GM23248 (cell line): ENCODE measurements at regions not wholly inside any gene's neighbourhood (a gene's known extent, or its start where the extent isn't known, plus 50 kb on each side); places are given as distances from the start of the nearest gene placed in this dataset.

Experiments used
- DNase-seq: peaks from one replicate; pipeline ENCODE4 v3.0.0-alpha.2; 2015
- H2AFZ ChIP-seq: fragments of 200-600 bp; sonication (generic); 2 replicates; pipeline ENCODE4 v1.6.1; 2016; ENCODE audit warnings: antibody characterized with exemption
- H3F3A ChIP-seq: fragments of 200-600 bp; sonication (generic); 2 replicates; pipeline ENCODE4 v1.6.1; 2016; ENCODE audit warnings: mild to moderate bottlenecking, antibody characterized with exemption, mixed run types; ENCODE audit not compliant: insufficient read depth
- H3K27ac ChIP-seq: fragments of 200-600 bp; sonication (generic); 2 replicates; pipeline ENCODE4 v1.5.1; 2016; ENCODE audit warnings: mild to moderate bottlenecking
- H3K27me3 ChIP-seq: fragments of 200-600 bp; sonication (generic); replicated peaks from 2 replicates; pipeline ENCODE4 v1.6.1; 2016; ENCODE audit warnings: mild to moderate bottlenecking; ENCODE audit not compliant: insufficient read depth
- H3K36me3 ChIP-seq: fragments of 200-600 bp; sonication (generic); 2 replicates; pipeline ENCODE4 v1.6.1; 2016; ENCODE audit warnings: low read depth, mild to moderate bottlenecking
- H3K4me1 ChIP-seq: fragments of 200-600 bp; sonication (generic); 2 replicates; pipeline ENCODE4 v1.6.1; 2016; ENCODE audit warnings: mild to moderate bottlenecking; ENCODE audit not compliant: insufficient read depth
- H3K4me2 ChIP-seq: fragments of 200-600 bp; sonication (generic); one replicate; pipeline ENCODE4 v1.6.1; 2016; ENCODE audit warnings: mild to moderate bottlenecking; ENCODE audit not compliant: unreplicated experiment
- H3K4me3 ChIP-seq: fragments of 200-600 bp; sonication (generic); 2 replicates; pipeline ENCODE4 v1.5.1; 2016; ENCODE audit warnings: mild to moderate bottlenecking
- H3K79me2 ChIP-seq: fragments of 200-600 bp; sonication (generic); 2 replicates; pipeline ENCODE4 v1.6.1; 2016; ENCODE audit warnings: mild to moderate bottlenecking; ENCODE audit not compliant: insufficient read depth
- H3K9ac ChIP-seq: fragments of 200-600 bp; sonication (generic); 2 replicates; pipeline ENCODE4 v1.6.1; 2016; ENCODE audit warnings: mild to moderate bottlenecking
- H3K9me2 ChIP-seq: fragments of 200-600 bp; sonication (generic); 2 replicates; pipeline ENCODE4 v1.6.1; 2016; ENCODE audit warnings: mixed run types, mild to moderate bottlenecking, moderate library complexity; ENCODE audit not compliant: insufficient read depth
- H3K9me3 ChIP-seq: fragments of 200-600 bp; sonication (generic); one replicate; pipeline ENCODE4 v1.6.1; 2017; ENCODE audit warnings: low read depth
- H4K20me1 ChIP-seq: fragments of 200-600 bp; sonication (generic); 2 replicates; pipeline ENCODE4 v1.6.0; 2016; ENCODE audit not compliant: insufficient read depth
- EZH2 ChIP-seq: fragments of 200-600 bp; sonication (generic); IDR thresholded peaks from 2 replicates; pipeline ENCODE4 v1.6.1; 2018; ENCODE audit warnings: antibody characterized with exemption, mild to moderate bottlenecking; ENCODE audit not compliant: insufficient read depth, poor library complexity, severe bottlenecking
- EZH2phosphoT487 ChIP-seq: fragments of 200-600 bp; sonication (generic); IDR thresholded peaks from 2 replicates; pipeline ENCODE4 v1.6.1; 2018; ENCODE audit warnings: antibody characterized with exemption, moderate library complexity, mild to moderate bottlenecking, low read depth; ENCODE audit not compliant: insufficient read depth
- WGBS, 2 experiments: methylation state at CpG; one replicate each; pipeline ENCODE4 v1.1.6; 2015 to 2017; ENCODE audit warnings: low lambda C conversion rate in 2 of 2, low coverage in 1 of 2; ENCODE audit errors: missing lambda C conversion rate in 2 of 2; 5-methylcytosine and 5-hydroxymethylcytosine counted together
- in situ Hi-C: fragments of 300-500 bp; cut with MboI; formaldehyde crosslinking; loops from 2 replicates; pipeline ENCODE4 v1.15.0; 2020

DNA sequence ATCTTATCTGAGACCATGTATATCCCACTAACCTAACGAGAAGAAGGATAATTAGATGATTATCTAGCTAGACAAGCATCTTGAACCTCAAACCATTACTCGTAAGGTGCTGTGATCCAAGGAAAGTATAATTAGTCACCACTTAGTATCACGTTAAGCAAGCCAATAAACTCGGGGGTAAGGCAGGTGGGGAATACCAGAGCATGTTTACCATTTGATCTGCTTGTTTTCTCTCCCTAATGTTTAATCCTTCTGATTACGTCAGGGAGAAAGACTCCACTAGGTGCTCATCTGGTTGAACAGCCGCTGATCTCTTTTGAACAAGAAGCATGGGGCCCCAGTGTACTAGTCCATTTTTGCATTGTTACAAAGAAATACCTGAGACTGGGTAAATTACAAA, 69.9 kb upstream of the SLC1A1 start:
- in situ Hi-C loops: no loop called here
- H3F3A ChIP-seq: peaks cover 18% of the 10 kb centered on the region; the same call in 1 of the 2 replicates
- 71 to 72% methylated on average over 6 of the region's 6 CpGs for WGBS, 2 experiments

DNA sequence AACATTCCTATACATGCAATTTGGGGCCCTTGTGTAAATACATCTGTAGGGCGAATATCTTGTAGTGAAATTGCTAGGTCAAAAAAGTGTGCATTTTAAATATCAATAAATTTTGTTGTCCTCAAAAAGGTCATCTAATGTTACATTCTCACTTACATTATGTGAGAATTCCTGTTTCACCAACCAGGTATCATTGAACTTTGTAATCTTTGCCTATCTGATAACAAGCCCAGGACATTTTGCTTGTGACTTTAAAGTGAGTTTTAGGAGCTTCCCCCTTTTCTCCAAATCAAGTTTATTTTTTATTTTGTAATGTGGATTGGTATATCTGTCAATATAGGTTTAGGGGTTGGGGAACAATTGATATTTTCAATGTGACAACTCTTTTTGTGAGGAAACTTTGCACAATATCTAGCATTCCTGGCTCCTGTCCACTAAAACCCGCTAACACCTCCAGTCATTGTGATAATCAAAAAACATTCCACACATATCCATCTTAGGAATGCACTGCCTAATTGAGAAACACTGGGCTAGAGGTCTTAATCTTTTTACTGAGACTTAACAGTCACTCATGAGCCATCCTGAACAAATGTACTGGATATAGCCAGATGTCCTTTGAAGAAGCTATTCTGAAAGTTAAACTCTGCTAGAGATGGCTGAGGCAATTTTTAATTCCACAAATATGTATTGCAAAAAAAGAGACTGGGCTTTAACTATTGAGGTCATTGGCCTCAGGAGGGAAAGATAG, 72.5 kb upstream of the SLC1A1 start:
- Histone ChIP-seq H4K20me1 (no peaks in the 10 kb centered on the region), H3K9me2 (no peaks in the 10 kb centered on the region), H3F3A (peaks cover 38% of the 10 kb centered on the region), H2AFZ (no peak overlapping the region), H3K4me2 (peak overlapping the region; percentile 60), H3K4me1 (peaks cover 48% of the 10 kb centered on the region), H3K9ac (no peak overlapping the region), H3K79me2 (no peaks in the 10 kb centered on the region), H3K27me3 (no peaks in the 10 kb centered on the region), H3K27ac (peak overlapping the region; percentile 34), H3K4me3 (peak overlapping the region; percentile 2; the same call in 1 of the 2 replicates), H3K9me3 (no peaks in the 10 kb centered on the region), H3K36me3 (no peaks in the 10 kb centered on the region)
- DNase-seq: peak; percentile 75
- TF ChIP-seq EZH2 (no peak), EZH2phosphoT487 (no peak)
- WGBS, 2 experiments: 47 to 48% methylated on average over 2 of the region's 2 CpGs
- in situ Hi-C loops: no loop called here

More for the DNA sequence above, 69.9 kb upstream of the SLC1A1 start:
- no peaks in the 10 kb centered on the region for H3K9me3 ChIP-seq
- no peak overlapping the region for H3K9ac ChIP-seq
- no peaks in the 10 kb centered on the region for H3K27me3 ChIP-seq
- TF ChIP-seq EZH2phosphoT487 (no peak), EZH2 (no peak)
- no peaks in the 10 kb centered on the region for H4K20me1 ChIP-seq
- peaks cover 36% of the 10 kb centered on the region for H3K4me1 ChIP-seq
- no peak overlapping the region for H3K4me2 ChIP-seq
- H3K36me3 ChIP-seq: no peaks in the 10 kb centered on the region
- no peak overlapping the region for H3K27ac ChIP-seq
- H3K4me3 ChIP-seq: no peak overlapping the region
- no peak for DNase-seq
- H2AFZ ChIP-seq: no peak overlapping the region
- no peaks in the 10 kb centered on the region for H3K9me2 ChIP-seq
- no peaks in the 10 kb centered on the region for H3K79me2 ChIP-seq

- Histone ChIP-seq H3K9ac (no peak overlapping the region), H3K36me3 (no peaks in the 10 kb centered on the region), H3K4me3 (no peak overlapping the region), H3K27me3 (no peaks in the 10 kb centered on the region), H3K9me2 (no peaks in the 10 kb centered on the region), H3K4me2 (no peak overlapping the region), H4K20me1 (no peaks in the 10 kb centered on the region), H3F3A (peaks cover 38% of the 10 kb centered on the region), H3K79me2 (no peaks in the 10 kb centered on the region), H3K27ac (no peak overlapping the region), H3K9me3 (no peaks in the 10 kb centered on the region), H3K4me1 (peaks cover 48% of the 10 kb centered on the region), H2AFZ (no peak overlapping the region)
- TF ChIP-seq EZH2 (no peak), EZH2phosphoT487 (no peak)
- DNase-seq: no peak
- WGBS, 2 experiments: 89 to 100% methylated on average over 1 of the region's 1 CpG
- in situ Hi-C loops: no loop called here
Observed at GRCh38 chr9:4416467-4416866, 73.8 kb upstream of the SLC1A1 start.

GRCh38 chr9:4415281-4415680, 75.0 kb upstream of the SLC1A1 start:
- Histone ChIP-seq H3K9ac (no peak overlapping the region), H3K4me2 (no peak overlapping the region), H3K9me3 (no peaks in the 10 kb centered on the region), H3K4me3 (no peak overlapping the region), H2AFZ (no peak overlapping the region), H4K20me1 (no peaks in the 10 kb centered on the region), H3K9me2 (no peaks in the 10 kb centered on the region), H3K79me2 (no peaks in the 10 kb centered on the region), H3K27me3 (no peaks in the 10 kb centered on the region), H3K4me1 (peaks cover 48% of the 10 kb centered on the region), H3F3A (peaks cover 38% of the 10 kb centered on the region), H3K36me3 (no peaks in the 10 kb centered on the region), H3K27ac (no peak overlapping the region)
- WGBS, 2 experiments: 74 to 76% methylated on average over 2 of the region's 2 CpGs
- in situ Hi-C loops: no loop called here
- TF ChIP-seq EZH2 (no peak), EZH2phosphoT487 (no peak)
- DNase-seq: peak; percentile 51
